Activated CD8-positive, alpha-beta T cell treated with anti-CD3 and anti-CD28 coated beads for 36 hours (primary cell): ENCODE measurements at regions not wholly inside any gene's neighbourhood (a gene's known extent, or its start where the extent isn't known, plus 50 kb on each side); places are given as distances from the start of the nearest gene placed in this dataset.

Experiments
- ATAC-seq: fragments of 200-7000 bp; cut with Tn5 transposase; one replicate; pipeline ENCODE4 v1.10.0; 2021; ENCODE audit warnings: mild to moderate bottlenecking, moderate library complexity
- CTCF ChIA-PET: fragments of 350-600 bp; sonication (Branson Sonifier 250); formaldehyde crosslinking; loops from one replicate; lab custom pipeline; 2021; ENCODE audit warnings: antibody characterized with exemption; lab: Charles Lee
- POLR2A ChIA-PET: fragments of 350-600 bp; sonication (Branson Sonifier 250); formaldehyde crosslinking; loops from one replicate; lab custom pipeline; 2021; ENCODE audit warnings: antibody characterized with exemption; lab: Charles Lee
- DNase-seq: peaks from one replicate; pipeline ENCODE4 v3.0.0-alpha.2; 2020
- H3K27ac Mint-ChIP-seq: one replicate; pipeline ENCODE4 v1.8.0; 2021; ENCODE audit warnings: mild to moderate bottlenecking, mixed read lengths
- H3K27me3 Mint-ChIP-seq: one replicate; pipeline ENCODE4 v1.8.0; 2021; ENCODE audit warnings: mixed read lengths
- H3K36me3 Mint-ChIP-seq: one replicate; pipeline ENCODE4 v1.8.0; 2021; ENCODE audit warnings: low read depth, mixed read lengths
- H3K4me1 Mint-ChIP-seq: one replicate; pipeline ENCODE4 v1.8.0; 2021; ENCODE audit warnings: low read depth, mixed read lengths
- H3K4me3 Mint-ChIP-seq: one replicate; pipeline ENCODE4 v1.8.0; 2021; ENCODE audit warnings: mild to moderate bottlenecking, moderate library complexity, mixed read lengths
- H3K9me3 Mint-ChIP-seq: one replicate; pipeline ENCODE4 v1.8.0; 2021; ENCODE audit warnings: mixed read lengths
- intact Hi-C: fragments of 100-400 bp; cut with micrococcal nuclease; formaldehyde crosslinking; loops from one replicate; pipeline ENCODE4 v1.10.0; 2022
- TF ChIP-seq, protein P1 (sequence below): fragments of 200-600 bp; IDR thresholded peaks from one replicate; pipeline ENCODE4 v1.8.0; 2022; ENCODE audit warnings: antibody characterized with exemption, mild to moderate bottlenecking

DNA sequence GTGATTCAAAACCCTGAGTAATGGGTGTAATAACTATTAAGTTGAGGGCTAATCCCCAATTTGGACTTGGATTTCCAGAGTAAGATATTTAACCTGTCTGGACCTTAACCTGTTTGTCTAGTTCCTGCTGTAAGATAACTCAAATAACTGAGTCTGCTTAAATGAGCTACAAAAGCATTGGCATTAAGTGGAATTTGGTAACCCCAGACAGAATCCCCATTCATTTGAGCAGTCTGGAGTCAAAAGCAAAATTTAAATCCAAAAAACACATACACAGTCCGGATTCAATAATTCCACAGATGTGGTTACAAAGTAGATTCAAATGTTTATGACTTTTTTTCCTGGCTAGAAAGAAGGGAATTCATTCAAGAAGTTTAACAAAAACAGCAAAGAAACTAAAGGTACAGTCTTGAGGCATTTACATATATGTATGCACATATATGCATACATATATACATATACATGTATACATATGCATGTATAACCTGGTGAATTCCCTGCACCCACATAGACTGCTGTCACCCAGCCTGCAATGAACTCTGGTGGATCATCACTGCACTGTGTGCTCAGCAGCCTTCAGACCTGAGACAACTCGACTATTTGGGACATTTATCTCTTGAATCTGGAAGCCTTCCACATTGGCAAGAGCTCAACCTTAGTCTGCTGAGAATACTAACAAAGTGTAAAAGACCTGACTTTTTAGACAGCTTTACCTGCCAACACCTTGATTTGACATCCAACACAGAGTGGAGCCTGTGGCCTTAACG lies 205.4 kb downstream of the LURAP1L start:
- TF ChIP-seq, protein P1, sequence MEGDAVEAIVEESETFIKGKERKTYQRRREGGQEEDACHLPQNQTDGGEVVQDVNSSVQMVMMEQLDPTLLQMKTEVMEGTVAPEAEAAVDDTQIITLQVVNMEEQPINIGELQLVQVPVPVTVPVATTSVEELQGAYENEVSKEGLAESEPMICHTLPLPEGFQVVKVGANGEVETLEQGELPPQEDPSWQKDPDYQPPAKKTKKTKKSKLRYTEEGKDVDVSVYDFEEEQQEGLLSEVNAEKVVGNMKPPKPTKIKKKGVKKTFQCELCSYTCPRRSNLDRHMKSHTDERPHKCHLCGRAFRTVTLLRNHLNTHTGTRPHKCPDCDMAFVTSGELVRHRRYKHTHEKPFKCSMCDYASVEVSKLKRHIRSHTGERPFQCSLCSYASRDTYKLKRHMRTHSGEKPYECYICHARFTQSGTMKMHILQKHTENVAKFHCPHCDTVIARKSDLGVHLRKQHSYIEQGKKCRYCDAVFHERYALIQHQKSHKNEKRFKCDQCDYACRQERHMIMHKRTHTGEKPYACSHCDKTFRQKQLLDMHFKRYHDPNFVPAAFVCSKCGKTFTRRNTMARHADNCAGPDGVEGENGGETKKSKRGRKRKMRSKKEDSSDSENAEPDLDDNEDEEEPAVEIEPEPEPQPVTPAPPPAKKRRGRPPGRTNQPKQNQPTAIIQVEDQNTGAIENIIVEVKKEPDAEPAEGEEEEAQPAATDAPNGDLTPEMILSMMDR: no peak
- no peaks in the 10 kb centered on the region for H3K27me3 Mint-ChIP-seq
- CTCF ChIA-PET: no interaction called here
- peaks cover 11% of the 10 kb centered on the region for H3K9me3 Mint-ChIP-seq
- no peak overlapping the region for H3K27ac Mint-ChIP-seq
- no peak overlapping the region for H3K4me3 Mint-ChIP-seq
- POLR2A ChIA-PET: no interaction called here
- H3K36me3 Mint-ChIP-seq: no peaks in the 10 kb centered on the region
- no peak for ATAC-seq
- DNase-seq: no peak
- intact Hi-C loops: loop anchor here (2.0 kb wide), 1 partner anchor 15 kb away; no protein-coding TSS in a partner anchor
- H3K4me1 Mint-ChIP-seq: no peaks in the 10 kb centered on the region

DNA sequence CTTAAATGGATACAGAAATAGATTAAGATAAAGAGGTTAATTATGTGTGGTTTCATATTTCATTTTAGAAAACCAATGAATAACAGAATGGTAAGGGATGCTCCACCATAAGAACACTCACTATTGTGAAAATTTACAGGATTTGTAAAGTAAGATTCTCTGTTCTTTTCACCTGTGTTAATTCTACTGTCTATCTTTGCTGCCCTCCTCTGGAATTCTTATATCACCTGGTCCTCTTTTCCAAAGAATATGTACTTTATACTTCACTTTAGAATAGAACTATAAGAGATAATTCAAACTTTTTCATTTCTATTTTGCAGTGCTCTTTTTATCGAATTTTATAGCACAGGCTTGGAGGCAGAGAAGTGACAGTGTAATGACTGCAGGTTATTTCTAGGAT lies 213.4 kb downstream of the LURAP1L start:
- TF ChIP-seq, protein P1: no peak
- ChIA-PET POLR2A (no interaction called here), CTCF (no interaction called here)
- H3K36me3 Mint-ChIP-seq: no peaks in the 10 kb centered on the region
- H3K9me3 Mint-ChIP-seq: peaks cover 5% of the 10 kb centered on the region
- H3K4me3 Mint-ChIP-seq: no peak overlapping the region
- intact Hi-C loops: no loop called here
- no peaks in the 10 kb centered on the region for H3K4me1 Mint-ChIP-seq
- DNase-seq: no peak
- H3K27me3 Mint-ChIP-seq: no peaks in the 10 kb centered on the region
- ATAC-seq: no peak
- H3K27ac Mint-ChIP-seq: no peak overlapping the region

DNA sequence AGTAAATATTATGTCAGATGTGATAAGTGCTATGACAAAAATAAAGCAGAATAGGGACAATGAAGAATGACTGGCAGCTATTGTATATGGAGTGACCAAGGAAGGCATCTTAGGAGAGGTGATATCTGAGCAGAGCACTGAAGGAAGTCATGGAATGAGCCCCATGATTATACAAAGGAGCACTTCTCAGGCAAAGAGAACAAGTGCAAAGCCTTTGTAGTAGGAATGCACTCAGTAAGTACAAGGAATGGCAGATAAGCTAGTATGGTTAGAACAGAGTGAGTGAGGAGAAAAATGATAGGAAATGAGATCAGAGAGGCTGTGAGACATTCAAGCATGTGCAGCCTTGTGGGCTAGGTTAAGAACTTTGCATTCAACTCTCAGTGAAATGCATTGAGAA lies 214.8 kb downstream of the LURAP1L start:
- H3K27ac Mint-ChIP-seq: no peak overlapping the region
- H3K4me1 Mint-ChIP-seq: no peaks in the 10 kb centered on the region
- intact Hi-C loops: no loop called here
- ChIA-PET POLR2A (no interaction called here), CTCF (no interaction called here)
- H3K9me3 Mint-ChIP-seq: peaks cover 5% of the 10 kb centered on the region
- DNase-seq (no peak), ATAC-seq (no peak)
- H3K36me3 Mint-ChIP-seq: no peaks in the 10 kb centered on the region
- no peaks in the 10 kb centered on the region for H3K27me3 Mint-ChIP-seq
- no peak overlapping the region for H3K4me3 Mint-ChIP-seq
- TF ChIP-seq, protein P1: no peak

DNA sequence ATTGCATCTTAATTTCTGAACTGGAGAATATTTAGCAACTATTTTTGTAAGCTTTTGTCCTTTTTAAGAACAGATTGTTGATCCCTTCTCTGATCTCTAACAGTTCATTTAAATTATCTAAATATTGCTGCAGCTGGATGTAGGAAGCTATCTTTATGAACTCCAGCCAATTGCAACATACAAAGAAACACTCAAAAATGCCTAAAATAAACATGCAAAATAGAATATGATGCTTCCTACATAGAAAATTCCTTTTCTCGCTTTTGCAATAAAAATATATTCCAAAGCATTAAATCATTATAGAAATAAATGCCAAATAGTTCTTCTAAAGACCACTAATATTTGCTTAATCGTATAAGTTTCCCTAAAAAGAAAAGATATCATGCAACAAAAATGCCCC lies 218.6 kb downstream of the LURAP1L start:
- no peak for DNase-seq
- Mint-ChIP-seq H3K4me3 (no peak overlapping the region), H3K9me3 (peaks cover 4% of the 10 kb centered on the region), H3K27ac (no peak overlapping the region), H3K27me3 (no peaks in the 10 kb centered on the region), H3K4me1 (no peaks in the 10 kb centered on the region), H3K36me3 (no peaks in the 10 kb centered on the region)
- no peak for ATAC-seq
- ChIA-PET CTCF (no interaction called here), POLR2A (no interaction called here)
- intact Hi-C loops: no loop called here
- TF ChIP-seq, protein P1: no peak

DNA sequence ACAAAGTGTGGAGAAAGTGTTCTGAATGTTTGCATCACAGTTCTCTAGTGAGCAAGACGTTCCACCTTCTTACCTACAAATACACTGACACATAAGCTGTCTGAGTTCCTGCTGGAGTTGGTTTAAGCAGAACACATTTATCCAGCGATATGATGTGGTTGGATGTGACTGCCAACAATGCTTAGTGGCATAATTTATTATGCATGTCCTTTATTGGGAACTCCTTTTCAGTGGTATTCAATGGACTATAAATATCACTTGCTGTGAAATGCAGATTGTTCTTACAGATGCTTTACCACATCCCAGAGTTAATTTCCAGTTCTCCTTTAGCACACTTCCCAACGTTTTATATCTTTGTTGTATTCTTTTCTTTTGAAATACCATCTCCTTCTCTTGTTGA lies 222.2 kb downstream of the LURAP1L start:
- TF ChIP-seq, protein P1: no peak
- ChIA-PET CTCF (no interaction called here), POLR2A (no interaction called here)
- DNase-seq (no peak), ATAC-seq (no peak)
- no peaks in the 10 kb centered on the region for H3K36me3 Mint-ChIP-seq
- intact Hi-C loops: no loop called here
- H3K9me3 Mint-ChIP-seq: no peaks in the 10 kb centered on the region
- H3K4me1 Mint-ChIP-seq: no peaks in the 10 kb centered on the region
- no peak overlapping the region for H3K4me3 Mint-ChIP-seq
- H3K27ac Mint-ChIP-seq: no peak overlapping the region
- no peaks in the 10 kb centered on the region for H3K27me3 Mint-ChIP-seq
